PC-9 (cell line): ENCODE measurements at regions not wholly inside any gene's neighbourhood (a gene's known extent, or its start where the extent isn't known, plus 50 kb on each side); places are given as distances from the start of the nearest gene placed in this dataset.

Experiments
- BruUV-seq: library from RNA; stranded (reverse); fragments of 400-500 nt; replicated peaks from 2 replicates; lab custom pipeline; 2021; lab: Mats Ljungman, UMichigan
- CTCF ChIA-PET: fragments of 300-600 bp; sonication (Branson Sonifier 250); formaldehyde crosslinking; loops from one replicate; lab custom pipeline; 2022; ENCODE audit warnings: antibody characterized with exemption; lab: Charles Lee
- POLR2A ChIA-PET: fragments of 300-600 bp; sonication (Branson Sonifier 250); formaldehyde crosslinking; loops from one replicate; lab custom pipeline; 2022; ENCODE audit warnings: antibody characterized with exemption; ENCODE audit not compliant: unreplicated experiment; lab: Charles Lee
- DNase-seq, 2 experiments: peaks; one replicate each; pipeline versions ENCODE4 v3.0.0 to v3.0.0-alpha.2; 2015 to 2022; ENCODE audit warnings: mixed read lengths in 1 of 2
- H2AFZ ChIP-seq: fragments of 200-600 bp; sonication (generic); 2 replicates; pipeline ENCODE4 v1.8.1; 2017; ENCODE audit warnings: antibody characterized with exemption
- H3F3A ChIP-seq: fragments of 200-600 bp; sonication (generic); 2 replicates; pipeline ENCODE4 v1.8.1; 2017; ENCODE audit warnings: antibody characterized with exemption, mild to moderate bottlenecking, low read depth; ENCODE audit not compliant: insufficient read depth
- H3K27ac ChIP-seq: fragments of 200-600 bp; sonication (generic); 2 replicates; pipeline ENCODE4 v1.6.1; 2016; ENCODE audit warnings: mixed run types
- H3K27me3 ChIP-seq: fragments of 200-600 bp; sonication (generic); 2 replicates; pipeline ENCODE4 v1.6.1; 2016; ENCODE audit warnings: low read depth, mixed run types; ENCODE audit not compliant: insufficient read depth
- H3K36me3 ChIP-seq: fragments of 200-600 bp; sonication (generic); 2 replicates; pipeline ENCODE4 v1.6.1; 2016; ENCODE audit warnings: low read depth, mixed run types
- H3K4me1 ChIP-seq: fragments of 200-600 bp; sonication (generic); replicated peaks from 2 replicates; pipeline ENCODE4 v1.6.1; 2016; ENCODE audit warnings: mixed run types; ENCODE audit not compliant: insufficient read depth
- H3K4me2 ChIP-seq: fragments of 200-600 bp; sonication (generic); 2 replicates; pipeline ENCODE4 v1.6.1; 2017; ENCODE audit warnings: mixed run types
- H3K4me3 ChIP-seq: fragments of 200-600 bp; sonication (generic); 2 replicates; pipeline ENCODE4 v1.6.1; 2016; ENCODE audit warnings: mixed run types
- H3K79me2 ChIP-seq: fragments of 200-600 bp; sonication (generic); 2 replicates; pipeline ENCODE4 v1.6.1; 2017; ENCODE audit warnings: low read depth, mixed run types
- H3K9me2 ChIP-seq: fragments of 200-600 bp; sonication (generic); 2 replicates; pipeline ENCODE4 v1.8.1; 2017; ENCODE audit warnings: mild to moderate bottlenecking; ENCODE audit not compliant: insufficient read depth
- H3K9me3 ChIP-seq: fragments of 200-600 bp; sonication (generic); 2 replicates; pipeline ENCODE4 v1.8.1; 2016; ENCODE audit warnings: low read depth; ENCODE audit not compliant: insufficient read depth
- H4K20me1 ChIP-seq: fragments of 200-600 bp; sonication (generic); 2 replicates; pipeline ENCODE4 v1.8.1; 2017; ENCODE audit not compliant: insufficient read depth
- CTCF ChIP-seq: fragments of 200-600 bp; sonication (generic); conservative IDR thresholded peaks from 2 replicates; pipeline ENCODE4 v1.6.1; 2017; ENCODE audit warnings: mixed run types, antibody characterized with exemption, mild to moderate bottlenecking, moderate library complexity
- EZH2 ChIP-seq: fragments of 200-600 bp; sonication (generic); IDR thresholded peaks from 2 replicates; pipeline ENCODE4 v1.8.0; 2017; ENCODE audit warnings: antibody characterized with exemption, low read depth
- intact Hi-C: fragments of 100-400 bp; cut with micrococcal nuclease; formaldehyde crosslinking; loops from one replicate; pipeline ENCODE4 v1.10.0; 2022; ENCODE audit not compliant: unreplicated experiment

GRCh38 chr1:5683446-5683845 is 308.8 kb downstream of the NPHP4 start:
- intact Hi-C loops = no loop called here
- BruUV-seq = no TSS peak
- POLR2A ChIA-PET = no interaction called here
- Histone ChIP-seq H3K79me2 (no peaks in the 10 kb centered on the region), H3K4me1 (no peaks in the 10 kb centered on the region), H3K4me3 (no peak overlapping the region), H3K9me3 (no peaks in the 10 kb centered on the region), H4K20me1 (no peaks in the 10 kb centered on the region), H3K36me3 (no peaks in the 10 kb centered on the region), H3K27ac (no peak overlapping the region), H3F3A (no peaks in the 10 kb centered on the region), H3K4me2 (no peak overlapping the region), H3K27me3 (peaks cover 38% of the 10 kb centered on the region), H2AFZ (no peak overlapping the region), H3K9me2 (no peaks in the 10 kb centered on the region)
- DNase-seq = no peak
- CTCF ChIA-PET = no interaction called here
- TF ChIP-seq EZH2 (no peak), CTCF (no peak)

DNA sequence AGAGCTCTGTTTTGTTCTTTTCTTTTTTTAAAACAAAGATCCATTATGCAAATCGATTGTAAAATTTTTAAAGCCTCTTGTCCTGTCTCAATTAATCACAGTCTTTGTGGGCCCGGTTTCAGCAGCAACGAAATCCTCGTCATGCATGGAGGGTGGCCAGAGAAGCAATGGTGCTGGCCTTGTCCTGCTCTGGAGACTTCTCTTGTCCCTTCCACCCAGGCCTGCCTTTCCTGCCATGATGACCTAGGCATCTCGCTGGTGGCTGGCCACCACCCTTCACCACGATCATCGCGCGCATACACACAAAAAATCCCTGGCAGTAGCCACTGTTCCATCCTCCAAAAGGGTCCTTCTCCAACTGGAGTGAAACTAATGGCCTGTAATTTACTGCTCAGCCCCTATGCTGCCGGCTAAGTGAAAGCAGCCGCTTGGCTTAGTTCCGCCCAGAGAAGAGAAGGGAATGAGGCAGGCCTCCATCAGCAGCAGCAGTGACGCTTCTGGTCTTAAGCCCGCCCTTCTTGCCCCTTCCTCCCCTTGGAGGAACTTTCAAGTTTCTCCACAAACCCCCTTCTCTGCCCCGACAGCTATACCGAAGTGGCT is 309.5 kb downstream of the NPHP4 start:
- POLR2A ChIA-PET = no interaction called here
- intact Hi-C loops = no loop called here
- no TSS peak for BruUV-seq

DNA sequence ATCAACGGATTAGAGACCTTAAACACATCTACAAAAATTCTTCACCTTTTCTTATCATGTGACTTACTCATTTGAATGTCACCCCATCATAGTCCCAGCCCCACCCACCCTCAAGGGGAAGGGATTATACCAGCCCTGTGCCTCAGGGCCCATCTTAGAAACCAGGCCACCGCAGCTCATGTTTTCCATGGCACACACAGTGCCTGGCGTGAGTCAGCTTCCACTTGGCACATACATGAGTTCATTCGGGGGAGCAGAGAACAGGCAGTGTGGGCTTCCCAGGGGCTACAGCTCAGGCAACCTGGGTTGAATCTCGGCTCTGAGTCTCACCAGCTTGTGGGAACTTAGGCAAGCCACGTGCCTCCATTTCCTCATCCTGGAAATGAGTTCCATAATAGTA is 310.6 kb downstream of the NPHP4 start:
- no peaks in the 10 kb centered on the region for H3K4me1 ChIP-seq
- DNase-seq = no peak
- H3K27ac ChIP-seq = no peak overlapping the region
- H4K20me1 ChIP-seq = no peaks in the 10 kb centered on the region
- H3K4me3 ChIP-seq = no peak overlapping the region
- H3K4me2 ChIP-seq = no peak overlapping the region
- H3K9me2 ChIP-seq = no peaks in the 10 kb centered on the region
- no peaks in the 10 kb centered on the region for H3F3A ChIP-seq
- BruUV-seq = no TSS peak
- no peaks in the 10 kb centered on the region for H3K79me2 ChIP-seq
- ChIA-PET POLR2A (no interaction called here), CTCF (no interaction called here)
- no peaks in the 10 kb centered on the region for H3K9me3 ChIP-seq
- intact Hi-C loops = no loop called here
- no peak overlapping the region for H2AFZ ChIP-seq
- H3K27me3 ChIP-seq = peaks cover 34% of the 10 kb centered on the region
- no peak for TF ChIP-seq CTCF
- no peak for TF ChIP-seq EZH2
- no peaks in the 10 kb centered on the region for H3K36me3 ChIP-seq

More for the DNA sequence above, 309.5 kb downstream of the NPHP4 start:
- no peaks in the 10 kb centered on the region for H4K20me1 ChIP-seq
- no peak overlapping the region for H3K4me3 ChIP-seq
- H3K36me3 ChIP-seq = no peaks in the 10 kb centered on the region
- no peaks in the 10 kb centered on the region for H3K9me3 ChIP-seq
- H3K9me2 ChIP-seq = no peaks in the 10 kb centered on the region
- TF ChIP-seq EZH2 (no peak), CTCF (no peak)
- no peaks in the 10 kb centered on the region for H3K79me2 ChIP-seq
- no peak overlapping the region for H3K27ac ChIP-seq
- DNase-seq = no peak
- CTCF ChIA-PET = no interaction called here
- H2AFZ ChIP-seq = no peak overlapping the region
- peaks cover 34% of the 10 kb centered on the region for H3K27me3 ChIP-seq
- H3F3A ChIP-seq = no peaks in the 10 kb centered on the region
- no peaks in the 10 kb centered on the region for H3K4me1 ChIP-seq
- no peak overlapping the region for H3K4me2 ChIP-seq
